ENCODE measurements at regions not wholly inside any gene's neighbourhood (a gene's known extent, or its start where the extent isn't known, plus 50 kb on each side); places are given as distances from the start of the nearest gene placed in this dataset.

DNA sequence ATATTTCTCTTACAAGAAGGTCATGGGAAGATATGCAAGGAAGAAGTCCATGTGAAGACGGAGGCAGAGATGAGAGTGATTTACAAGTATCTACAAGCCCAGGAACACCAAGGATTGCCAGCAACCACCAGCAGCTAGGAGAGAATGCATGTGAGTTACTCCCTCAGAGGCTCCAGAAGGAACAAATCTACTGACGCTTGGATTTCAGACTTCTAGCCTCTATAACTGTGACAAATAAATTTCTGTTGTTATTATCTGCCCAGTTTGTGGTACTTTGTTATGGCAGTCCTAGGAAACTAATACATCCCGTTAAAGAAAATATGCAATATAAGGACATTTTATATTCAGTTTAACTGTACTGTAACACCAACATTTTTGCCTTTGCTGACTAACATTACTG lies 283.9 kb downstream of the BCHE start:
- no peak overlapping the region for H3K4me3 ChIP-seq (ENCODE audit: low read depth, low read length)
- no peak for DNase-seq (ENCODE audit: low read depth)
- TF ChIP-seq, protein P1, sequence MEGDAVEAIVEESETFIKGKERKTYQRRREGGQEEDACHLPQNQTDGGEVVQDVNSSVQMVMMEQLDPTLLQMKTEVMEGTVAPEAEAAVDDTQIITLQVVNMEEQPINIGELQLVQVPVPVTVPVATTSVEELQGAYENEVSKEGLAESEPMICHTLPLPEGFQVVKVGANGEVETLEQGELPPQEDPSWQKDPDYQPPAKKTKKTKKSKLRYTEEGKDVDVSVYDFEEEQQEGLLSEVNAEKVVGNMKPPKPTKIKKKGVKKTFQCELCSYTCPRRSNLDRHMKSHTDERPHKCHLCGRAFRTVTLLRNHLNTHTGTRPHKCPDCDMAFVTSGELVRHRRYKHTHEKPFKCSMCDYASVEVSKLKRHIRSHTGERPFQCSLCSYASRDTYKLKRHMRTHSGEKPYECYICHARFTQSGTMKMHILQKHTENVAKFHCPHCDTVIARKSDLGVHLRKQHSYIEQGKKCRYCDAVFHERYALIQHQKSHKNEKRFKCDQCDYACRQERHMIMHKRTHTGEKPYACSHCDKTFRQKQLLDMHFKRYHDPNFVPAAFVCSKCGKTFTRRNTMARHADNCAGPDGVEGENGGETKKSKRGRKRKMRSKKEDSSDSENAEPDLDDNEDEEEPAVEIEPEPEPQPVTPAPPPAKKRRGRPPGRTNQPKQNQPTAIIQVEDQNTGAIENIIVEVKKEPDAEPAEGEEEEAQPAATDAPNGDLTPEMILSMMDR (conservative IDR thresholded peaks at IDR 0.05; ENCODE audit: low read depth, low read length): no peak

DNA sequence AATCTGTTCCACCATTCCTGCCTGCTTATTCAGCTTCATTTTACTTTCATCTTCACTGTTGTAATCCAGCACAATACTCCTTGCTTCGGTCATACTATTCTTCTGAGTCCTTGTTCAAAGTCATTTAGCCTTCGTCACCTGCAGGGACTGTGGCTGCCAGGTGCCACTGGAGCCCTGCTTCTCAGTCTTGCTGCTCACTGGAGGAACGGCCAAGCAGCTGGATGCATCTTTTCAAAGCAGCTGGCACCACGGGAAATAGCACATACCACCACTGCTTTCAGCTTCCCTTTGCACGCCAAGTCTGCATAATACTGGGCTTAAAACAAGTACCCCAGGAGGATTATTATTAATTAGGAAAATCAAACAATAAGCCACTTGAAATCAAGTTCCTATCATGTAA lies 287.6 kb downstream of the BCHE start:
- TF ChIP-seq, protein P1 (conservative IDR thresholded peaks at IDR 0.05; ENCODE audit: low read depth, low read length): no peak
- no peak for DNase-seq (ENCODE audit: low read depth)
- H3K4me3 ChIP-seq (ENCODE audit: low read depth, low read length): no peak overlapping the region

- DNase-seq (ENCODE audit: low read depth): no peak
- TF ChIP-seq, protein P1 (conservative IDR thresholded peaks at IDR 0.05; ENCODE audit: low read depth, low read length): no peak
- H3K4me3 ChIP-seq (ENCODE audit: low read depth, low read length): no peak overlapping the region
Observed at GRCh38 chr3:165549037-165549436, 288.2 kb downstream of the BCHE start.

GRCh38 chr3:165545059-165545458 lies 292.2 kb downstream of the BCHE start:
- TF ChIP-seq, protein P1 (conservative IDR thresholded peaks at IDR 0.05; ENCODE audit: low read depth, low read length): no peak
- no peak overlapping the region for H3K4me3 ChIP-seq (ENCODE audit: low read depth, low read length)
- DNase-seq (ENCODE audit: low read depth): no peak

DNA sequence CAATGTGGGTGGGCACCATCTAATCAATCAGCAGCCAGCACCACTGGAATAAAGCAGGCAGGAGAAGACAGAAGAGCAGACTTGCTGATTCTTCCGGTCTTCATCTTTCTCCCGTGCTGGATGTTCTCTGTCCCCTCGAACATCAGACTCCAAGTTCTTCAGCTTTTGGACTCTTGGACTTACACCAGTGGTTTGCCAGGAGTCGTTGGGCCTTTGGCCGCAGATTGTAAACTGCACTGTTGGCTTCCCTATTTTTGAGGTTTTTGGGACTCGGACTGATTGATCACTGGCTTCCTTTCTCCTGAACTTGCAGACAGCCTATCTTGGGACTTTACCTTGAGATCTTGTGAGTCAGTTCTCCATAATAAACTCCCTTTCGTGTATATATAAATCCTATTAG lies 292.8 kb downstream of the BCHE start:
- DNase-seq (ENCODE audit: low read depth): no peak
- no peak overlapping the region for H3K4me3 ChIP-seq (ENCODE audit: low read depth, low read length)
- TF ChIP-seq, protein P1 (conservative IDR thresholded peaks at IDR 0.05; ENCODE audit: low read depth, low read length): no peak

- TF ChIP-seq, protein P1 (conservative IDR thresholded peaks at IDR 0.05; ENCODE audit: low read depth, low read length): no peak
- DNase-seq (ENCODE audit: low read depth): no peak
- no peak overlapping the region for H3K4me3 ChIP-seq (ENCODE audit: low read depth, low read length)
Observed at GRCh38 chr3:165538166-165538565, 299.1 kb downstream of the BCHE start.

DNA sequence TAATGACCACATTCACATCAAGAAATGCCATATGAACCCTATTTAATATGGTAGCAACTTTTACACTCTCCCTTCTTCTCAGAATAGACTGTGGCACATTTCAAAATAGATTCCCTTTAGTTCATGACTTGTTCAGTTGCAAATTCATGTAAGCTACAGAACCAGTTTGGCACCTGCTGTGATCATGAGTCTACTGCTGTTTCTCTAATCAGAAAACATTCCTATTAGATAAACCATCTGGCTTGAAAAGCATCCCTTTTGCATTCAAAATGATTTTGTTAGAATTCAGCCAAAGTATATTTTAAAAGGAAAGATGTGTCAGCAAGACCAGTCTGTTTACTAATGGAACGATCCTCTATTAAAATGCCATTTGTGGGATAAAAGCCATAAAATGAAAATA lies 304.4 kb downstream of the BCHE start:
- DNase-seq (ENCODE audit: low read depth): no peak
- no peak overlapping the region for H3K4me3 ChIP-seq (ENCODE audit: low read depth, low read length)
- TF ChIP-seq, protein P1 (conservative IDR thresholded peaks at IDR 0.05; ENCODE audit: low read depth, low read length): no peak
